HUES48 (cell line): ENCODE measurements at regions not wholly inside any gene's neighbourhood (a gene's known extent, or its start where the extent isn't known, plus 50 kb on each side); places are given as distances from the start of the nearest gene placed in this dataset.

Experiments used
- H3K27ac ChIP-seq: one replicate; pipeline ENCODE4 v1.7.0; 2013; ENCODE audit warnings: low read depth, low read length, inconsistent platforms
- H3K27me3 ChIP-seq: 2 replicates; pipeline ENCODE4 v1.6.1; 2013; ENCODE audit warnings: mild to moderate bottlenecking, low read length; ENCODE audit not compliant: control insufficient read depth, insufficient read depth
- H3K36me3 ChIP-seq: 2 replicates; pipeline ENCODE4 v1.6.1; 2013; ENCODE audit warnings: low read length; ENCODE audit not compliant: control insufficient read depth, insufficient read depth
- H3K4me1 ChIP-seq: 2 replicates; pipeline ENCODE4 v1.6.1; 2013; ENCODE audit warnings: mild to moderate bottlenecking, low read length; ENCODE audit not compliant: control insufficient read depth, insufficient read depth
- H3K4me3 ChIP-seq: 2 replicates; pipeline ENCODE4 v1.5.1; 2013; ENCODE audit warnings: mild to moderate bottlenecking, low read depth, low read length
- H3K9ac ChIP-seq: 2 replicates; pipeline ENCODE4 v1.6.1; 2013; ENCODE audit warnings: mild to moderate bottlenecking, low read depth, low read length, moderate library complexity
- H3K9me3 ChIP-seq: 2 replicates; pipeline ENCODE4 v1.6.1; 2013; ENCODE audit warnings: low read length; ENCODE audit not compliant: control insufficient read depth, insufficient read depth

DNA sequence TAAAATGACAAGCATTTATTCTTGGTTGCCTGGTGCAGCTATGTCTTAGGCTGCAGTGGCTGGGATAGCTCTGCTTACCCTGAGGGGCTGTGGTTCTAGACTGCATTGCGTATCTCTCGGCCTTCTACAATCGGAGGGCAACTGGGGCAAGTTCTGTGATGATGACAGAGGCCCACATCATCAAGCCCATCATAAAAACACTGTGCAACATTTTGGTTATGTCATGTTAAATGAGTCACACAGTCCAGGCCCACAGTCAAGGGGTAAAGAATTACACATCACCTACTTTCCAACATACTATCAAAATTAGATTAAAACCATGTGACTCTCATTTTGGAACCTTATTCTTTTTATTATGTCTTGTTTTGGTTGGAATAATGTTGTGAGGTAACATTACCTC lies 120.2 kb upstream of the GUCY1A1 start:
- Histone ChIP-seq H3K4me3 (no peak overlapping the region), H3K27me3 (no peaks in the 10 kb centered on the region), H3K4me1 (no peaks in the 10 kb centered on the region), H3K27ac (no peak overlapping the region), H3K36me3 (no peaks in the 10 kb centered on the region), H3K9ac (no peak overlapping the region), H3K9me3 (no peaks in the 10 kb centered on the region)

DNA sequence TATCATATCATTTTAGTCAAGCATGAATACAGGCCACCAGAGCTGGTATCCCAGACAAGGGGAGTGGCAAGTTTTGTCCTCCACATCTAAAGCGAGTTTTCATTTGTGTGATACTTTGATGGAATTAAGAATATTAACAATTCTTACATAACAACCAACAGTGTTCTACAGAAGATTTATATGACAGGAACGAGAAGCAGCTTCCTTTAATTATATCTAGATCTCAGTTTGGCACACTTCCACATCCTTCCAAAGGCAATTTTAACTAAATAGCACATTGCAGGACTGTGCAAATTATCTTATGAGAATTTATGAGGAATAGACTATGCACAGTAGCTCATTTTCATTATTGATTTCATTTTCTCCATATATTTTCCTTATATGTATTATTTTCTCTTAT lies 121.2 kb upstream of the GUCY1A1 start:
- Histone ChIP-seq H3K9ac (no peak overlapping the region), H3K27ac (no peak overlapping the region), H3K27me3 (no peaks in the 10 kb centered on the region), H3K4me1 (no peaks in the 10 kb centered on the region), H3K4me3 (no peak overlapping the region), H3K9me3 (no peaks in the 10 kb centered on the region), H3K36me3 (no peaks in the 10 kb centered on the region)

DNA sequence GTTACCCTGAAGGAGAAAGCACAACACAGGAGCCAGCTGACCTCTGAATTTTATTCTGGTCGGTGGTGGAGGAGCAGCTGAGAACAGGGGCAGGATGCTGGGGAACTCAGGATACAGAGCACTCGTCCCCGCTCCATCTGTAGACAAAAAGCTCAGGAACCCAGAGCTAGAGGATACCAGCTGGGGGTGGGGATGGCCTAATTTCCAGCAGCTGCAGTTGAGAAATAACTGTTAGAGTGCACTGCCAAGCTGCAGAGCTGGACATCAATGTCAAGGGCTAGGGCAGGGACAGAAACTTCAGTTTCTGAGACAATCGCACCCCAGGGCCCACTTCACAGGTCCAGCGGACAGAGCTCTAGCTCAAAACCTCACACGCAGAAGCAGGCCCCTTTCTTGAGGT lies 122.1 kb upstream of the GUCY1A1 start:
- Histone ChIP-seq H3K9ac (no peak overlapping the region), H3K9me3 (no peaks in the 10 kb centered on the region), H3K4me1 (no peaks in the 10 kb centered on the region), H3K4me3 (no peak overlapping the region), H3K36me3 (no peaks in the 10 kb centered on the region), H3K27me3 (no peaks in the 10 kb centered on the region), H3K27ac (no peak overlapping the region)

DNA sequence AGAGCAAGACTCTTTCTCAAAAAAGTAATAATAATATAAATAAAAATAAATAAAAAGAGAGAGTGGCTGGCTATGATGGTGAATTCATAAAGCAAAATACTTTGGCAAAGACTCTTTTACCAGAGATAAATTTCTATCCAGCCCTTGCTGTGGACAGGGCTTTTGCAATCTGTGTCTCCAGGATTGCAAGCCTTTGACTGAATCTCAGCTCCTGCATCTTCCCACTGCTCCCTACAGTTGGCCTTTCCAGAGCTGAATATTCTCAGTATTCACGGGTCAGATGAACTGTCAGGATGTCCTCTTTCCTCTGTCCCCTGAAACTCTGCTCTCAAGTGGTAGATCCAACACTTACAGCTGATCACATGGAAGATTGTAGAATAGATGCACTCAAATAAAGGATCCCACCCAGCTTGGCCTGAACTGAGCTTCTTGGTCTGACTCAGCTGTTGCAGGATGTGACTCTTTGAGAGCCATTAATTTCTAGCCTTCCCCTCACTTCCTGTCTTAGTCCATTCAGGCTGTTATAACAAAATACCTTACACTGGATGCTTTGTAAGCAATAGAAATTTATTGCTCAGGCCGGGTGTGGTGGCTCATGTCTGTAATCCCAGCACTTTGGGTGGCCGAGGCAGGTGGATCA lies 123.4 kb upstream of the GUCY1A1 start:
- H3K27ac ChIP-seq: no peak overlapping the region
- H3K36me3 ChIP-seq: no peaks in the 10 kb centered on the region
- no peak overlapping the region for H3K9ac ChIP-seq
- no peaks in the 10 kb centered on the region for H3K9me3 ChIP-seq
- H3K27me3 ChIP-seq: no peaks in the 10 kb centered on the region
- H3K4me1 ChIP-seq: no peaks in the 10 kb centered on the region
- no peak overlapping the region for H3K4me3 ChIP-seq

DNA sequence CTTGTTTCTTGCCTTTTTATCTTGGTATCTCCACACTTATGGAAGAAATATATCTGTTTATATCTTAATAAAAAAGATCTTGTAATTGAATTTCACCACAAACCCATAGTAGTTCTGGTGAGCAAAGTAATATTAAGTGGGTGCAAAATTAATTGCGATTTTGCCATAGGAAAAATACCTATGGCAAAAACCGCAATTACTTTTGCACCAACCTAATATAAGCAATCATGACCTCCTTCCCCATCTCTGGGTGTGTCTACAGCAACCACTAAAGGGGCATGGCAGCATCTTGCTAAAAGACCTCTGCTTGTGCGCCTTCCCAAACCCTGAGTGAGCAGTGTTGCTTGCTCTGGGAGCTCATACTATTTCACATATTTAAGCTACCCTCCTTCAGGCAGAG lies 124.2 kb upstream of the GUCY1A1 start:
- Histone ChIP-seq H3K27ac (no peak overlapping the region), H3K9me3 (no peaks in the 10 kb centered on the region), H3K36me3 (no peaks in the 10 kb centered on the region), H3K4me1 (no peaks in the 10 kb centered on the region), H3K9ac (no peak overlapping the region), H3K27me3 (no peaks in the 10 kb centered on the region), H3K4me3 (no peak overlapping the region)

DNA sequence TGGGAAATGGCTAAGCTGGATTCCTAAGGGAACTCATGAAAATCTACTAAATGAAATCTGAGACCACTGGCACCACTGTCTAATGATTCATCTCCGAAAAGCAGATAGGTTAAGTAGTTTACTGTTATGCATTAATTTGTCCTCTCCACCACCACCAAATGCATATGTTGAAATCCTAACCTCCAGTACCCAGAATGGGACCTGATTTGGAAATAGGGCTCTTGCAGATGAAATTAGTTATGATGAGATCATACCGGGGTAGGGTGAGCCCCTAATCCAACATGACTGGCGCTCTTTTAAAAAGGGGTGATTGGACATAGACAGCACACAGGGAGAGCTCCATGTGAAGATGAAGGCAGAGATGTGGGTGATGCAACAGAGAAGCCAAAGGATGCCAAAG lies 124.9 kb upstream of the GUCY1A1 start:
- H3K9ac ChIP-seq: no peak overlapping the region
- H3K4me1 ChIP-seq: no peaks in the 10 kb centered on the region
- H3K27ac ChIP-seq: no peak overlapping the region
- H3K9me3 ChIP-seq: no peaks in the 10 kb centered on the region
- no peak overlapping the region for H3K4me3 ChIP-seq
- H3K27me3 ChIP-seq: no peaks in the 10 kb centered on the region
- H3K36me3 ChIP-seq: no peaks in the 10 kb centered on the region

DNA sequence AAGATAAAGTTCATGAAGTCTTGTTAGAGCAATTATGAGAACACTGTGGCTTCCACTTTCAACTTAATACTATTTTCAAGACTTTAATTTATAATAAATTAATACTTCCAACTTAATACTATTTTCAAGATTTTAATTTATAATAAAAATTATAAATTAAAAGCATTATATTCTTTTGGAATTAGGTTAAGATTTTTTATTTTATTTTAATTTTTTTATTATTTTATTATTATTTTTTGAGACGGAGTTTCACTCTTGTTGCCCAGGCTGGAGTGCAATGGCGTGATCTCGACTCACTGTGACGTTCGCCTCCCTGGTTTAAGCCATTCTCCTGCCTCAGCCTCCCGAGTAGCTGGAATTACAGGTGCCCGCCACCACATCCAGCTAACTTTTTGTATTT lies 126.0 kb upstream of the GUCY1A1 start:
- no peaks in the 10 kb centered on the region for H3K36me3 ChIP-seq
- no peak overlapping the region for H3K9ac ChIP-seq
- no peak overlapping the region for H3K4me3 ChIP-seq
- no peaks in the 10 kb centered on the region for H3K27me3 ChIP-seq
- no peak overlapping the region for H3K27ac ChIP-seq
- H3K9me3 ChIP-seq: no peaks in the 10 kb centered on the region
- no peaks in the 10 kb centered on the region for H3K4me1 ChIP-seq

DNA sequence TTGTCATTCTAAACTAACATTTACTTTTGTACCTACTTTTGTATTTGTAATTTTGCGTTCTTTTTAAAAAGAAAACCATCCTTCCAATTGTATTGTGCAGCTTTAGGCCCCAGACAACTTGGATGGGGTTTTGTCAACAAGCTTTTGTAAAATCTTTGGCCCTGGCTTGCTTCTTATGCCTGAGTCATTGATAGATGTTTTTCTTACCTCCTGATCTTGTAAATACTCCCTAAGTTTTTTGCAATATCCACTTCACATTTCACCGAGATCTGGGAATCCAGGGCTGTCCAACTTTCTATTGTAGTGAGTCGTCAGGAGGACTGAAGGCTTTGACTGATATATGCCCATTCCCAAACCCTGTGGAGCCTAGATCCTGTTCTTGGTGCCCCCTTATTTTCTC lies 126.9 kb upstream of the GUCY1A1 start:
- Histone ChIP-seq H3K4me1 (no peaks in the 10 kb centered on the region), H3K4me3 (no peak overlapping the region), H3K9me3 (no peaks in the 10 kb centered on the region), H3K27me3 (no peaks in the 10 kb centered on the region), H3K27ac (no peak overlapping the region), H3K36me3 (no peaks in the 10 kb centered on the region), H3K9ac (no peak overlapping the region)

DNA sequence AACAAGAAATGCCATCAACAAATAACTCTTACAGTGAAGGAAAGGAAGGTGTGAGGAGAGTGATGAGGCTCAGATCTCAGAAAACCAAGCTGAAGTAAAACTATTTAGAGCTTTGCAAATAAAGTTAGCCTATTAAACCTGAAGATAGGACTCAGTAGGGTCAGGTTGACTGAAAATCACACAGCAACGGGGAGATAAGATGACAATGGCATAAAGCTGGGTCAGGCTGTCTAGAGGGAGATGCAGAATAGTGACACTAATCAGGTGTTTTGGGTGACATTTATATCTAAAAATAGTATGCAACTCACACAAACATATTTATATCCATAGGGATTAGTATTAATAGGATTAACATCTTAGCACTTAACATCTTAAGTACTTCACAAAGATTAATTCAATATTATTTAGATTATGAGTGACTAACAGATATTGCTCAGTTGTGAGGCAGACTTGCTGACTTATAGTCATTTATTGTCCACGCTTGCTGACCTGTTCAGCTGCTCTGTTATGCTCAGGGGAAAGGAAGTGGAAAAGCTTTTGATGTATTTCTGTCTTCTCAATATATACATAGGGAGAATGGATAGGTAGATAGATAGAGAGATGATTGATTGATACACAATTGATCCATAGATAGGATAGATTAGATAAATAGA lies 130.7 kb upstream of the GUCY1A1 start:
- Histone ChIP-seq H3K27me3 (no peaks in the 10 kb centered on the region), H3K4me1 (no peaks in the 10 kb centered on the region), H3K36me3 (no peaks in the 10 kb centered on the region), H3K27ac (no peak overlapping the region), H3K9ac (no peak overlapping the region), H3K9me3 (no peaks in the 10 kb centered on the region), H3K4me3 (no peak overlapping the region)

DNA sequence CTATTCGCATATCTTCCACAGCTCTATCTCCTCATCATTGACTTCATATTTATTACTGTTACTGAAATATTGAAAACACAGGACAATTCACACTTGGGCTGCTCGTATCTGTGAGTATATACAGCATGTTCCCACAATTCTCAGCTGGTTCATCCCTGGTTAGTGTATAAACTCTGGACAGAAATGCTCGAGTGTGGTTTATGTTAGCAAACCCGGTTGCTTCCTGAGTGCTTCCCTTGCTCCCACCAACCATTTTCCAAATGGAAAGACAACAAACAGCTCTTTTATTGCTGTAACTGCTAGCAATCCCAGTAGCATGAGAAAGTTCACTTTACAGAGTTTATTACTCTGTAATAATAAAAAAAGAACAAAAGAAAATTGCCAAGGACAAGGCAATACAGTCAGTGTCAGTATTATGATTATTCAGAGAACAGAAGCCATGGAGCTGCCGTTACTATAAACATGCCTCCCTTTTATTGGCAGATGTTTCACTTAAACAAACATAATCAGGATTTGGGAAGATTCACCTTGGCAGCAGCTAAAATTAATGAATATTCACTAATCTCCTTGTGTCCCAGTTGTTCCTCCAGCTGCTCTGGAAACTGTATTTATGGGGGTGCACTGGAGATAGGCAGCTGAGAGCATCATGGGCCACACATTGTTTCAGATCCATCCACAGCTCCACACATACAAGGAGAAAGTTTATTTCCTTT lies 134.1 kb upstream of the GUCY1A1 start:
- no peaks in the 10 kb centered on the region for H3K36me3 ChIP-seq
- no peaks in the 10 kb centered on the region for H3K4me1 ChIP-seq
- no peaks in the 10 kb centered on the region for H3K27me3 ChIP-seq
- no peaks in the 10 kb centered on the region for H3K9me3 ChIP-seq
- H3K4me3 ChIP-seq: no peak overlapping the region
- no peak overlapping the region for H3K9ac ChIP-seq
- no peak overlapping the region for H3K27ac ChIP-seq

DNA sequence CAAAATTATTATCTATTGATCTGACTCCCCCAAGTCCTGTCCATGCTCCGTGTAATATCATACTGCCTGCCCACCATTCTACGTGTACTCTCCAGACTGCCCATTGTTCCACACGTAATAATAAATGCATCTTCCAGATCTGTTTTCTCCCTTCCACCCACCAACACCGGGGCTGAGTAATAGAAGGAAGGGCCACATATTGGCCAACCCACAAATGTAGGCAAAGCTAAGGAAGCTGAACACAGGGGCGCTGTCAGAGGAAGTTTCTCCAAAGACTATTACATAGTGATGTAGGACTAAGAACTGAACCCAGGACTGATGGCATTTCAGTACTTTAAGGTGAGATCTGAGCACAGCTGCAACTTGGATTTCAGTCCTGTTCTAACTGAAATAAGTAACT lies 135.8 kb upstream of the GUCY1A1 start:
- Histone ChIP-seq H3K27me3 (no peaks in the 10 kb centered on the region), H3K9ac (no peak overlapping the region), H3K9me3 (no peaks in the 10 kb centered on the region), H3K36me3 (no peaks in the 10 kb centered on the region), H3K4me3 (no peak overlapping the region), H3K27ac (no peak overlapping the region), H3K4me1 (no peaks in the 10 kb centered on the region)
